Activated CD4-positive, alpha-beta T cell treated with anti-CD3 and anti-CD28 coated beads, Interleukin-2, amount 10 ng/mL, durations not matched to agents 24 days and 14 days (primary cell): ENCODE measurements at regions not wholly inside any gene's neighbourhood (a gene's known extent, or its start where the extent isn't known, plus 50 kb on each side); places are given as distances from the start of the nearest gene placed in this dataset.
"Not testable (repeated sequence)": the region's sequence is repeated elsewhere in the genome, so short reads cannot be mapped to it uniquely, and the experiment has no call there.

Source experiments
- DNase-seq: peaks from one replicate; pipeline ENCODE4 v3.0.0; 2022
- H3K27ac Mint-ChIP-seq: one replicate; pipeline ENCODE4 v1.8.0; 2022; ENCODE audit warnings: mild to moderate bottlenecking, mixed read lengths
- H3K27me3 Mint-ChIP-seq: one replicate; pipeline ENCODE4 v1.8.0; 2022; ENCODE audit warnings: mixed read lengths
- H3K36me3 Mint-ChIP-seq: one replicate; pipeline ENCODE4 v1.8.0; 2022; ENCODE audit warnings: low read depth, mild to moderate bottlenecking, mixed read lengths
- H3K4me1 Mint-ChIP-seq: one replicate; pipeline ENCODE4 v1.8.0; 2021; ENCODE audit warnings: mixed read lengths
- H3K4me3 Mint-ChIP-seq: one replicate; pipeline ENCODE4 v1.8.0; 2022; ENCODE audit warnings: mild to moderate bottlenecking, moderate library complexity, mixed read lengths
- H3K9me3 Mint-ChIP-seq: one replicate; pipeline ENCODE4 v1.8.0; 2021; ENCODE audit warnings: mixed read lengths
- intact Hi-C: fragments of 100-400 bp; cut with micrococcal nuclease; formaldehyde crosslinking; loops from one replicate; pipeline ENCODE4 v1.15.1; 2023

- H3K4me1 Mint-ChIP-seq, result no peaks in the 10 kb centered on the region
- DNase-seq, result no peak
- no peaks in the 10 kb centered on the region for H3K36me3 Mint-ChIP-seq
- H3K4me3 Mint-ChIP-seq, result no peak overlapping the region
- peaks cover 3% of the 10 kb centered on the region for H3K9me3 Mint-ChIP-seq
- no peaks in the 10 kb centered on the region for H3K27me3 Mint-ChIP-seq
- intact Hi-C loops, result no loop called here
- no peak overlapping the region for H3K27ac Mint-ChIP-seq
Measured at GRCh38 chr6:141878686-141879085, 254.0 kb upstream of the GJE1 start.

- Mint-ChIP-seq H3K4me3 (no peak overlapping the region), H3K27ac (no peak overlapping the region), H3K9me3 (peaks cover 3% of the 10 kb centered on the region)
Measured at GRCh38 chr6:141877275-141877983, 255.3 kb upstream of the GJE1 start.

GRCh38 chr6:141874930-141875602 lies 257.7 kb upstream of the GJE1 start:
- Mint-ChIP-seq H3K4me3 (no peak overlapping the region), H3K4me1 (no peaks in the 10 kb centered on the region), H3K27ac (no peak overlapping the region), H3K36me3 (no peaks in the 10 kb centered on the region), H3K9me3 (peaks cover under 1% of the 10 kb centered on the region), H3K27me3 (no peaks in the 10 kb centered on the region)
- intact Hi-C loops, result no loop called here
- no peak for DNase-seq

More at GRCh38 chr6:141877275-141877983, 255.3 kb upstream of the GJE1 start:
- Mint-ChIP-seq H3K27me3 (no peaks in the 10 kb centered on the region), H3K36me3 (no peaks in the 10 kb centered on the region), H3K4me1 (no peaks in the 10 kb centered on the region)
- no peak for DNase-seq
- intact Hi-C loops, result no loop called here

GRCh38 chr6:141869509-141869908 lies 263.2 kb upstream of the GJE1 start:
- H3K27ac Mint-ChIP-seq, H3K27me3 Mint-ChIP-seq, H3K4me3 Mint-ChIP-seq, H3K9me3 Mint-ChIP-seq, H3K4me1 Mint-ChIP-seq, H3K36me3 Mint-ChIP-seq, DNase-seq, intact Hi-C loops: not testable (repeated sequence)

- Mint-ChIP-seq H3K4me1 (no peaks in the 10 kb centered on the region), H3K27ac (no peak overlapping the region), H3K9me3 (no peaks in the 10 kb centered on the region), H3K27me3 (no peaks in the 10 kb centered on the region), H3K4me3 (no peak overlapping the region), H3K36me3 (no peaks in the 10 kb centered on the region)
- DNase-seq, result no peak
- intact Hi-C loops, result no loop called here
Measured at GRCh38 chr6:141867767-141868166, 265.0 kb upstream of the GJE1 start.

- H3K27ac Mint-ChIP-seq, result no peak overlapping the region
- H3K36me3 Mint-ChIP-seq, result no peaks in the 10 kb centered on the region
Measured at GRCh38 chr6:141866731-141867497, 265.8 kb upstream of the GJE1 start.

GRCh38 chr6:141851063-141851462 lies 281.7 kb upstream of the GJE1 start:
- Mint-ChIP-seq H3K27ac (no peak overlapping the region), H3K9me3 (no peaks in the 10 kb centered on the region), H3K27me3 (no peaks in the 10 kb centered on the region), H3K36me3 (no peaks in the 10 kb centered on the region), H3K4me1 (peaks cover 2% of the 10 kb centered on the region), H3K4me3 (no peak overlapping the region)
- no peak for DNase-seq
- intact Hi-C loops, result no loop called here

More at GRCh38 chr6:141866731-141867497, 265.8 kb upstream of the GJE1 start:
- Mint-ChIP-seq H3K9me3 (no peaks in the 10 kb centered on the region), H3K4me3 (no peak overlapping the region), H3K4me1 (no peaks in the 10 kb centered on the region), H3K27me3 (no peaks in the 10 kb centered on the region)
- DNase-seq, result no peak
- intact Hi-C loops, result no loop called here

GRCh38 chr6:141848029-141848890 lies 284.5 kb upstream of the GJE1 start:
- no peak overlapping the region for H3K27ac Mint-ChIP-seq
- peaks cover 2% of the 10 kb centered on the region for H3K4me1 Mint-ChIP-seq
- DNase-seq, result no peak
- H3K9me3 Mint-ChIP-seq, result no peaks in the 10 kb centered on the region
- no peaks in the 10 kb centered on the region for H3K36me3 Mint-ChIP-seq
- intact Hi-C loops, result no loop called here
- H3K27me3 Mint-ChIP-seq, result no peaks in the 10 kb centered on the region
- H3K4me3 Mint-ChIP-seq, result no peak overlapping the region

GRCh38 chr6:141846639-141847038 lies 286.1 kb upstream of the GJE1 start:
- no peak for DNase-seq
- intact Hi-C loops, result no loop called here
- Mint-ChIP-seq H3K27ac (no peak overlapping the region), H3K4me1 (peaks cover 2% of the 10 kb centered on the region), H3K9me3 (no peaks in the 10 kb centered on the region), H3K36me3 (no peaks in the 10 kb centered on the region), H3K4me3 (no peak overlapping the region), H3K27me3 (no peaks in the 10 kb centered on the region)

GRCh38 chr6:141843178-141843834 lies 289.4 kb upstream of the GJE1 start:
- no peaks in the 10 kb centered on the region for H3K4me1 Mint-ChIP-seq
- no peaks in the 10 kb centered on the region for H3K36me3 Mint-ChIP-seq
- no peak for DNase-seq
- no peak overlapping the region for H3K4me3 Mint-ChIP-seq
- intact Hi-C loops, result no loop called here
- no peaks in the 10 kb centered on the region for H3K27me3 Mint-ChIP-seq
- H3K27ac Mint-ChIP-seq, result no peak overlapping the region
- H3K9me3 Mint-ChIP-seq, result no peaks in the 10 kb centered on the region

GRCh38 chr6:141833001-141833655 lies 299.6 kb upstream of the GJE1 start:
- no peaks in the 10 kb centered on the region for H3K4me1 Mint-ChIP-seq
- no peak for DNase-seq
- H3K27ac Mint-ChIP-seq, result no peak overlapping the region
- H3K36me3 Mint-ChIP-seq, result no peaks in the 10 kb centered on the region
- no peaks in the 10 kb centered on the region for H3K9me3 Mint-ChIP-seq
- intact Hi-C loops, result no loop called here
- no peak overlapping the region for H3K4me3 Mint-ChIP-seq
- no peaks in the 10 kb centered on the region for H3K27me3 Mint-ChIP-seq

GRCh38 chr6:141830530-141830929 lies 302.2 kb upstream of the GJE1 start:
- Mint-ChIP-seq H3K4me3 (no peak overlapping the region), H3K9me3 (no peaks in the 10 kb centered on the region), H3K4me1 (no peaks in the 10 kb centered on the region), H3K27me3 (no peaks in the 10 kb centered on the region), H3K27ac (no peak overlapping the region), H3K36me3 (no peaks in the 10 kb centered on the region)
- no peak for DNase-seq
- intact Hi-C loops, result no loop called here
